Fibroblast of lung (primary cell): ENCODE measurements at regions not wholly inside any gene's neighbourhood (a gene's known extent, or its start where the extent isn't known, plus 50 kb on each side); places are given as distances from the start of the nearest gene placed in this dataset.

ENCODE experiments used
- CTCF ChIP-seq, 2 donors: IDR thresholded peaks in 1 of 2; conservative IDR thresholded peaks in 1 of 2; 1 replicate in 1 of 2; 2 replicates in 1 of 2; pipeline ENCODE4 v1.5.1; 2011 to 2012; ENCODE audit warnings: low read length in 2 of 2, control low read depth in 1 of 2, inconsistent platforms in 1 of 2, low read depth in 1 of 2, mild to moderate bottlenecking in 1 of 2
- EZH2 ChIP-seq: IDR thresholded peaks from 2 replicates; pipeline ENCODE4 v1.5.1; 2012; ENCODE audit warnings: low read length, control low read depth, mild to moderate bottlenecking; ENCODE audit errors: missing control alignments

DNA sequence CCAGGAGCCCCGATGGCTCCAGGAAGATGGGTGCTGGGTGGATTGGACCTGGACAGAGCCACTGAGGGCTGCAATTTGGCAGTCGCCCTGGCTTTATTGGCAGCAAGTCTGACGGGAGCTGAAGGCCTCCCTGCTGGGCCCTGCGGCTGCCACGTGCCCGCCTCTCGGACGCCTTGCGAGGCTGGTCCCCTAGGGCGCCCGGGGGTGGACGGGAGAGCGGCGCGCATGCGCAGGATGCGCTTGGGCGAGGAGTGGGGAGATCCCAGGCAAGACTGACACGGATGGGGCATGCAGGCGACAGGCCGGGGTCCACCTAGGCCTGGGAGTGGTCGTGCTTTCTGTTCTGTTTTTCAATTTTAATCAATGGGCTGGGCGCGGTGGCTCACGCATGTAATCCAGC, 150.0 kb downstream of the ADAMTS15 start:
- TF ChIP-seq CTCF (conservative IDR thresholded peaks at IDR 0.05 in 1 of 2, IDR thresholded peaks at IDR 0.05 in 1 of 2; ENCODE audit: low read depth in 1 of 2, low read length in 2 of 2) (no peak), EZH2 (no peak)
